GM23338 (cell line): ENCODE measurements at regions not wholly inside any gene's neighbourhood (a gene's known extent, or its start where the extent isn't known, plus 50 kb on each side); places are given as distances from the start of the nearest gene placed in this dataset.
A peak's percentile ranks its signal among the peaks of the same experiment; 100 is the strongest.

Experiments used
- ATAC-seq: fragments of 200-7000 bp; cut with Tn5 transposase; 3 replicates; pipeline ENCODE4 v1.9.1; 2020
- DNase-seq: peaks from one replicate; pipeline ENCODE4 v3.0.0-alpha.2; 2015; ENCODE audit warnings: low spot score
- H2AFZ ChIP-seq: fragments of 200-600 bp; sonication (generic); 2 replicates; pipeline ENCODE4 v1.8.0; 2016; ENCODE audit warnings: antibody characterized with exemption, mild to moderate bottlenecking, moderate library complexity
- H3F3A ChIP-seq: fragments of 200-600 bp; sonication (generic); replicated peaks from 2 replicates; pipeline ENCODE4 v1.8.0; 2017; ENCODE audit warnings: antibody characterized with exemption, mixed run types, low read depth
- H3K27ac ChIP-seq: fragments of 200-600 bp; sonication (generic); 2 replicates; pipeline ENCODE4 v1.6.1; 2016; ENCODE audit warnings: low read depth
- H3K27me3 ChIP-seq: fragments of 200-600 bp; sonication (generic); 2 replicates; pipeline ENCODE4 v1.8.0; 2016; ENCODE audit warnings: mild to moderate bottlenecking, mixed run types, moderate library complexity; ENCODE audit not compliant: insufficient read depth
- H3K36me3 ChIP-seq: fragments of 200-600 bp; sonication (generic); 2 replicates; pipeline ENCODE4 v1.8.0; 2016; ENCODE audit warnings: mild to moderate bottlenecking; ENCODE audit not compliant: insufficient read depth
- H3K4me1 ChIP-seq: fragments of 200-600 bp; sonication (generic); 2 replicates; pipeline ENCODE4 v1.8.0; 2016; ENCODE audit warnings: mild to moderate bottlenecking, moderate library complexity; ENCODE audit not compliant: insufficient read depth
- H3K4me2 ChIP-seq: fragments of 200-600 bp; sonication (generic); 2 replicates; pipeline ENCODE4 v1.7.1; 2017; ENCODE audit warnings: mixed run types
- H3K4me3 ChIP-seq: fragments of 200-600 bp; sonication (generic); 2 replicates; pipeline ENCODE4 v1.6.1; 2016; ENCODE audit warnings: mixed run types
- H3K79me2 ChIP-seq: fragments of 200-600 bp; sonication (generic); replicated peaks from 2 replicates; pipeline ENCODE4 v1.8.0; 2017; ENCODE audit warnings: mild to moderate bottlenecking; ENCODE audit not compliant: insufficient read depth
- H3K9me2 ChIP-seq: fragments of 200-600 bp; sonication (generic); 2 replicates; pipeline ENCODE4 v1.8.0; 2017; ENCODE audit not compliant: insufficient read depth
- H4K20me1 ChIP-seq: fragments of 200-600 bp; sonication (generic); replicated peaks from 2 replicates; pipeline ENCODE4 v1.8.0; 2017; ENCODE audit warnings: mild to moderate bottlenecking; ENCODE audit not compliant: insufficient read depth
- H3K27ac Mint-ChIP-seq: 2 replicates; pipeline ENCODE4 v1.8.0; 2020; ENCODE audit warnings: inconsistent platforms, mild to moderate bottlenecking, moderate library complexity, mixed read lengths
- H3K27me3 Mint-ChIP-seq: 3 replicates; pipeline ENCODE4 v1.8.0; 2022; ENCODE audit warnings: low read depth, mild to moderate bottlenecking, moderate library complexity, mixed read lengths, inconsistent platforms; ENCODE audit not compliant: insufficient read depth, poor library complexity
- H3K36me3 Mint-ChIP-seq: 3 replicates; pipeline ENCODE4 v1.8.0; 2021; ENCODE audit warnings: low read depth, mild to moderate bottlenecking, inconsistent platforms, moderate library complexity, mixed read lengths
- H3K4me1 Mint-ChIP-seq: 3 replicates; pipeline ENCODE4 v1.8.0; 2020; ENCODE audit warnings: mild to moderate bottlenecking, inconsistent platforms, mixed read lengths
- H3K4me3 Mint-ChIP-seq: 3 replicates; pipeline ENCODE4 v1.8.0; 2021; ENCODE audit warnings: moderate library complexity, mild to moderate bottlenecking, inconsistent platforms, mixed read lengths
- H3K9me3 Mint-ChIP-seq: 3 replicates; pipeline ENCODE4 v1.8.0; 2020; ENCODE audit warnings: moderate library complexity, mild to moderate bottlenecking, inconsistent platforms, mixed read lengths
- CREB1 ChIP-seq: fragments of 250-450 bp; sonication (Bioruptor Pico); IDR thresholded peaks from 2 replicates; pipeline ENCODE4 v1.5.0; 2020; ENCODE audit warnings: low read depth, mild to moderate bottlenecking, moderate library complexity
- CTCF ChIP-seq, 2 experiments: fragments of 200-600 bp in 1 of 2; sonication (generic) in 1 of 2; conservative IDR thresholded peaks; 2 replicates each; pipeline versions ENCODE4 v1.5.1 to v1.6.1; 2016 to 2017; ENCODE audit warnings: antibody characterized with exemption in 2 of 2, low read depth in 2 of 2, mild to moderate bottlenecking in 2 of 2, moderate library complexity in 1 of 2
- ETS1 ChIP-seq: IDR thresholded peaks from 2 replicates; pipeline ENCODE4 v1.6.1; 2016; ENCODE audit warnings: antibody characterized with exemption
- EZH2 ChIP-seq: fragments of 200-600 bp; sonication (generic); IDR thresholded peaks from one replicate; pipeline ENCODE4 v1.8.0; 2017; ENCODE audit warnings: antibody characterized with exemption, mild to moderate bottlenecking, low read depth; ENCODE audit not compliant: unreplicated experiment
- EZH2phosphoT487 ChIP-seq: fragments of 200-600 bp; sonication (generic); IDR thresholded peaks from one replicate; pipeline ENCODE4 v1.8.1; 2018; ENCODE audit warnings: antibody characterized with exemption; ENCODE audit not compliant: unreplicated experiment
- JUNB ChIP-seq: IDR thresholded peaks from one replicate; pipeline ENCODE4 v1.6.1; 2016; ENCODE audit warnings: antibody characterized with exemption; ENCODE audit not compliant: unreplicated experiment
- NANOG ChIP-seq: IDR thresholded peaks from 2 replicates; pipeline ENCODE4 v1.6.1; 2016; ENCODE audit warnings: antibody characterized with exemption, borderline replicate concordance
- POLR2AphosphoS5 ChIP-seq: IDR thresholded peaks from 2 replicates; pipeline ENCODE4 v1.6.1; 2016; ENCODE audit warnings: antibody characterized with exemption, low read depth
- REST ChIP-seq: IDR thresholded peaks from one replicate; pipeline ENCODE4 v1.6.1; 2018; ENCODE audit warnings: antibody characterized with exemption; ENCODE audit not compliant: unreplicated experiment
- STAT1 ChIP-seq: IDR thresholded peaks from one replicate; pipeline ENCODE4 v1.6.1; 2016; ENCODE audit warnings: antibody characterized with exemption; ENCODE audit not compliant: unreplicated experiment

GRCh38 chr10:22833781-22834180 is 94.1 kb upstream of the ARMC3 start (continued):
- TF ChIP-seq NANOG (no peak), POLR2AphosphoS5 (no peak), CREB1 (CRISPR knock-in tag) (no peak), REST (no peak), JUNB (no peak), STAT1 (no peak), EZH2phosphoT487 (no peak), EZH2 (no peak), CTCF (conservative IDR thresholded peaks at IDR 0.05; ENCODE audit: low read depth in 2 of 2) (no peak)

- Mint-ChIP-seq H3K27ac (no peak overlapping the region), H3K4me1 (peaks cover 4% of the 10 kb centered on the region; the same call in 1 of the 3 replicates), H3K9me3 (no peaks in the 10 kb centered on the region), H3K4me3 (no peak overlapping the region), H3K36me3 (no peaks in the 10 kb centered on the region; the same call in 2 of the 3 replicates), H3K27me3 (no peaks in the 10 kb centered on the region)
- Histone ChIP-seq H3K4me2 (no peak overlapping the region), H3K4me3 (no peak overlapping the region), H3F3A (no peaks in the 10 kb centered on the region), H3K79me2 (no peaks in the 10 kb centered on the region), H3K27ac (no peak overlapping the region), H4K20me1 (no peaks in the 10 kb centered on the region), H3K36me3 (no peaks in the 10 kb centered on the region), H3K4me1 (no peaks in the 10 kb centered on the region; the same call in none of the 2 replicates), H2AFZ (peak overlapping the region; percentile 77; the same call in 1 of the 2 replicates), H3K9me2 (peaks cover 12% of the 10 kb centered on the region; the same call in 1 of the 2 replicates), H3K27me3 (no peaks in the 10 kb centered on the region)
- TF ChIP-seq POLR2AphosphoS5: no peak
- no peak for TF ChIP-seq ETS1
- DNase-seq (no peak), ATAC-seq (no peak)
These were observed 94.5 kb upstream of the ARMC3 start for GRCh38 chr10:22833353-22833752.
